Activated naive CD8-positive, alpha-beta T cell treated with anti-CD3 and anti-CD28 coated beads, Interleukin-2, amount 10 ng/mL, durations not matched to agents 7 days and 5 days (primary cell): ENCODE measurements at regions not wholly inside any gene's neighbourhood (a gene's known extent, or its start where the extent isn't known, plus 50 kb on each side); places are given as distances from the start of the nearest gene placed in this dataset.
"Not testable (repeated sequence)": the region's sequence is repeated elsewhere in the genome, so short reads cannot be mapped to it uniquely, and the experiment has no call there.

Experiments
- ATAC-seq: fragments of 150-1000 bp; cut with Tn5 transposase; one replicate; pipeline ENCODE4 v1.10.0; 2021; ENCODE audit warnings: low read depth, moderate library complexity
- POLR2A ChIA-PET: fragments of 350-600 bp; sonication (Branson Sonifier 250); formaldehyde crosslinking; loops from one replicate; lab custom pipeline; 2021; ENCODE audit warnings: antibody characterized with exemption; lab: Charles Lee
- DNase-seq: peaks from one replicate; pipeline ENCODE4 v3.0.0; 2021
- H3K27ac Mint-ChIP-seq: one replicate; pipeline ENCODE4 v1.8.0; 2022; ENCODE audit warnings: mild to moderate bottlenecking, mixed read lengths
- H3K27me3 Mint-ChIP-seq: one replicate; pipeline ENCODE4 v1.8.0; 2022; ENCODE audit warnings: mild to moderate bottlenecking, moderate library complexity, mixed read lengths
- H3K36me3 Mint-ChIP-seq: one replicate; pipeline ENCODE4 v1.8.0; 2021; ENCODE audit warnings: mild to moderate bottlenecking, mixed read lengths
- H3K4me1 Mint-ChIP-seq: one replicate; pipeline ENCODE4 v1.8.0; 2021; ENCODE audit warnings: mixed read lengths
- H3K4me3 Mint-ChIP-seq: one replicate; pipeline ENCODE4 v1.8.0; 2022; ENCODE audit warnings: mild to moderate bottlenecking, moderate library complexity, mixed read lengths
- H3K9me3 Mint-ChIP-seq: one replicate; pipeline ENCODE4 v1.8.0; 2021; ENCODE audit warnings: mixed read lengths

GRCh38 chr5:12660279-12661107, 756.2 kb upstream of the CTNND2 start:
- H3K27me3 Mint-ChIP-seq, H3K4me1 Mint-ChIP-seq, H3K4me3 Mint-ChIP-seq, DNase-seq, POLR2A ChIA-PET, H3K27ac Mint-ChIP-seq, ATAC-seq, H3K36me3 Mint-ChIP-seq: not testable (repeated sequence)
- H3K9me3 Mint-ChIP-seq, result peaks cover 15% of the 10 kb centered on the region

GRCh38 chr5:12659686-12660085, 755.4 kb upstream of the CTNND2 start:
- H3K4me3 Mint-ChIP-seq, result no peak overlapping the region
- DNase-seq, result no peak
- peaks cover 12% of the 10 kb centered on the region for H3K9me3 Mint-ChIP-seq
- H3K36me3 Mint-ChIP-seq, result no peaks in the 10 kb centered on the region
- no peaks in the 10 kb centered on the region for H3K27me3 Mint-ChIP-seq
- no peak overlapping the region for H3K27ac Mint-ChIP-seq
- no peaks in the 10 kb centered on the region for H3K4me1 Mint-ChIP-seq
- ATAC-seq, result no peak
- POLR2A ChIA-PET, result no interaction called here

- H3K4me1 Mint-ChIP-seq, result no peaks in the 10 kb centered on the region
- ATAC-seq, result no peak
- H3K27me3 Mint-ChIP-seq, result no peaks in the 10 kb centered on the region
- no peak for DNase-seq
- no peak overlapping the region for H3K4me3 Mint-ChIP-seq
- H3K9me3 Mint-ChIP-seq, result peaks cover 7% of the 10 kb centered on the region
- no peak overlapping the region for H3K27ac Mint-ChIP-seq
- H3K36me3 Mint-ChIP-seq, result no peaks in the 10 kb centered on the region
- POLR2A ChIA-PET, result no interaction called here
Observed at GRCh38 chr5:12658871-12659446, 754.7 kb upstream of the CTNND2 start.

- H3K36me3 Mint-ChIP-seq, POLR2A ChIA-PET, ATAC-seq, H3K27me3 Mint-ChIP-seq, H3K9me3 Mint-ChIP-seq, H3K4me3 Mint-ChIP-seq, DNase-seq, H3K27ac Mint-ChIP-seq, H3K4me1 Mint-ChIP-seq: not testable (repeated sequence)
Observed at GRCh38 chr5:12657914-12658474, 753.7 kb upstream of the CTNND2 start.

- H3K4me3 Mint-ChIP-seq, result no peak overlapping the region
- H3K9me3 Mint-ChIP-seq, result peaks cover 4% of the 10 kb centered on the region
- no peak for DNase-seq
- POLR2A ChIA-PET, result no interaction called here
- H3K27ac Mint-ChIP-seq, result no peak overlapping the region
- H3K4me1 Mint-ChIP-seq, result no peaks in the 10 kb centered on the region
- H3K27me3 Mint-ChIP-seq, result no peaks in the 10 kb centered on the region
- no peak for ATAC-seq
- no peaks in the 10 kb centered on the region for H3K36me3 Mint-ChIP-seq
Observed at GRCh38 chr5:12655675-12656074, 751.4 kb upstream of the CTNND2 start.

- no peak for ATAC-seq
- H3K4me3 Mint-ChIP-seq, result no peak overlapping the region
- H3K27ac Mint-ChIP-seq, result no peak overlapping the region
- no peak for DNase-seq
- no peaks in the 10 kb centered on the region for H3K27me3 Mint-ChIP-seq
- H3K4me1 Mint-ChIP-seq, result no peaks in the 10 kb centered on the region
- H3K9me3 Mint-ChIP-seq, result peaks cover 1% of the 10 kb centered on the region
- POLR2A ChIA-PET, result no interaction called here
- H3K36me3 Mint-ChIP-seq, result no peaks in the 10 kb centered on the region
Observed at GRCh38 chr5:12652201-12652600, 748.0 kb upstream of the CTNND2 start.

- H3K27me3 Mint-ChIP-seq, result no peaks in the 10 kb centered on the region
- no peaks in the 10 kb centered on the region for H3K9me3 Mint-ChIP-seq
- H3K4me3 Mint-ChIP-seq, result no peak overlapping the region
- no peak overlapping the region for H3K27ac Mint-ChIP-seq
- H3K36me3 Mint-ChIP-seq, result no peaks in the 10 kb centered on the region
- no peak for ATAC-seq
- DNase-seq, result no peak
- POLR2A ChIA-PET, result no interaction called here
- no peaks in the 10 kb centered on the region for H3K4me1 Mint-ChIP-seq
Observed at GRCh38 chr5:12648558-12648957, 744.3 kb upstream of the CTNND2 start.

GRCh38 chr5:12647613-12648012, 743.4 kb upstream of the CTNND2 start:
- DNase-seq, result no peak
- no peak overlapping the region for H3K27ac Mint-ChIP-seq
- no peaks in the 10 kb centered on the region for H3K4me1 Mint-ChIP-seq
- ATAC-seq, result no peak
- POLR2A ChIA-PET, result no interaction called here
- H3K4me3 Mint-ChIP-seq, result no peak overlapping the region
- no peaks in the 10 kb centered on the region for H3K9me3 Mint-ChIP-seq
- H3K27me3 Mint-ChIP-seq, result no peaks in the 10 kb centered on the region
- H3K36me3 Mint-ChIP-seq, result no peaks in the 10 kb centered on the region

- Mint-ChIP-seq H3K9me3 (peaks cover 1% of the 10 kb centered on the region), H3K4me3 (no peak overlapping the region), H3K27ac (no peak overlapping the region), H3K4me1 (no peaks in the 10 kb centered on the region), H3K27me3 (no peaks in the 10 kb centered on the region), H3K36me3 (no peaks in the 10 kb centered on the region)
- ATAC-seq, result no peak
- POLR2A ChIA-PET, result no interaction called here
- DNase-seq, result no peak
Observed at GRCh38 chr5:12645582-12645981, 741.3 kb upstream of the CTNND2 start.

- POLR2A ChIA-PET, result no interaction called here
Observed at GRCh38 chr5:12636209-12636608, 732.0 kb upstream of the CTNND2 start.

GRCh38 chr5:12626556-12626955, 722.3 kb upstream of the CTNND2 start:
- Mint-ChIP-seq H3K9me3 (peaks cover 8% of the 10 kb centered on the region), H3K4me3 (no peak overlapping the region), H3K27ac (no peak overlapping the region)

More at GRCh38 chr5:12636209-12636608, 732.0 kb upstream of the CTNND2 start:
- DNase-seq, result no peak
- Mint-ChIP-seq H3K36me3 (no peaks in the 10 kb centered on the region), H3K4me1 (no peaks in the 10 kb centered on the region), H3K27ac (no peak overlapping the region), H3K9me3 (no peaks in the 10 kb centered on the region), H3K27me3 (no peaks in the 10 kb centered on the region), H3K4me3 (no peak overlapping the region)
- no peak for ATAC-seq

GRCh38 chr5:12625667-12626263, 721.5 kb upstream of the CTNND2 start:
- peaks cover 8% of the 10 kb centered on the region for H3K9me3 Mint-ChIP-seq
- ATAC-seq (no peak), DNase-seq (no peak)
- H3K27ac Mint-ChIP-seq, result no peak overlapping the region
- no peaks in the 10 kb centered on the region for H3K27me3 Mint-ChIP-seq
- POLR2A ChIA-PET, result no interaction called here
- H3K4me3 Mint-ChIP-seq, result no peak overlapping the region
- H3K36me3 Mint-ChIP-seq, result no peaks in the 10 kb centered on the region
- H3K4me1 Mint-ChIP-seq, result no peaks in the 10 kb centered on the region

More at GRCh38 chr5:12626556-12626955, 722.3 kb upstream of the CTNND2 start:
- Mint-ChIP-seq H3K36me3 (no peaks in the 10 kb centered on the region), H3K4me1 (no peaks in the 10 kb centered on the region), H3K27me3 (no peaks in the 10 kb centered on the region)
- POLR2A ChIA-PET, result no interaction called here
- ATAC-seq (no peak), DNase-seq (no peak)

GRCh38 chr5:12624776-12625560, 720.7 kb upstream of the CTNND2 start:
- Mint-ChIP-seq H3K9me3 (peaks cover 7% of the 10 kb centered on the region), H3K27ac (no peak overlapping the region), H3K27me3 (no peaks in the 10 kb centered on the region), H3K36me3 (no peaks in the 10 kb centered on the region), H3K4me3 (no peak overlapping the region), H3K4me1 (no peaks in the 10 kb centered on the region)
- DNase-seq, result no peak
- POLR2A ChIA-PET, result no interaction called here
- ATAC-seq, result no peak
